ENCODE measurements at regions not wholly inside any gene's neighbourhood (a gene's known extent, or its start where the extent isn't known, plus 50 kb on each side); places are given as distances from the start of the nearest gene placed in this dataset.

DNA sequence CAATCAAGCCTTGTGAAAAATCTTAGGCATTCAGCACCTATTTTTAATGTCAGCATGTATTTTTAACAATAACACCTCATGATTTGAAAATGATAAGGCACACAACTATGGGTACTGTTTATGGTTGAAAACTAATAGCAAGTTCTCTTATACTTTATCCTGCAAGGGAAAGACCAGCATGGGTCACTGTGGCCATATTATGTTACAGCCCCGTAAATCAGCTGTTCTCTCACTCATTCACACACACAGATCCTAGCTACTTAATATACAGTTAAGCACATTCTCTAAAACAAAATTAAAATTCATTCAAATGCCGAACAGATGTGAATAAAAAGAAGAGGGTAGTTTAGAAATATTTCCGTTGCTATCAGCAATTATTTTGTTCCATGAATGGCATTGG lies 224.4 kb downstream of the OGFRL1 start:
- Histone ChIP-seq H3K9me3 (ENCODE audit: low read length) (no peaks in the 10 kb centered on the region), H3K9me2 (ENCODE audit: insufficient read depth, low read length) (no peaks in the 10 kb centered on the region), H4K20me1 (ENCODE audit: insufficient read depth, low read length) (no peaks in the 10 kb centered on the region), H2AFZ (ENCODE audit: low read length) (no peak overlapping the region), H3K79me2 (ENCODE audit: insufficient read depth, low read depth, low read length) (no peaks in the 10 kb centered on the region), H3K36me3 (ENCODE audit: insufficient read depth, low read length) (no peaks in the 10 kb centered on the region), H3K27ac (ENCODE audit: low read depth, low read length, poor library complexity, severe bottlenecking) (no peak overlapping the region), H3K4me3 (ENCODE audit: low read depth, low read length, poor library complexity, severe bottlenecking) (no peak overlapping the region), H3K4me2 (ENCODE audit: low read length) (no peak overlapping the region), H3K4me1 (ENCODE audit: insufficient read depth, low read length, poor library complexity, severe bottlenecking) (no peaks in the 10 kb centered on the region)
- intact Hi-C loops (cut with micrococcal nuclease; ENCODE audit: unreplicated experiment) = no loop called here
- no peak for DNase-seq (ENCODE audit: low spot score)
- no TSS peak for BruUV-seq (replicated peaks)
- POLR2A ChIA-PET = interaction anchor here (0.5 to 1.2 kb wide), 3 partner anchors 9 to 556 kb away, joined by 3 to 4 read pairs (median 3); no protein-coding TSS in a partner anchor
- CTCF ChIA-PET (ENCODE audit: unreplicated experiment) = no interaction called here
- TF ChIP-seq EZH2phosphoT487 (IDR thresholded peaks at IDR 0.05; ENCODE audit: borderline replicate concordance, low read depth, low read length) = no peak
- TF ChIP-seq, protein P1, sequence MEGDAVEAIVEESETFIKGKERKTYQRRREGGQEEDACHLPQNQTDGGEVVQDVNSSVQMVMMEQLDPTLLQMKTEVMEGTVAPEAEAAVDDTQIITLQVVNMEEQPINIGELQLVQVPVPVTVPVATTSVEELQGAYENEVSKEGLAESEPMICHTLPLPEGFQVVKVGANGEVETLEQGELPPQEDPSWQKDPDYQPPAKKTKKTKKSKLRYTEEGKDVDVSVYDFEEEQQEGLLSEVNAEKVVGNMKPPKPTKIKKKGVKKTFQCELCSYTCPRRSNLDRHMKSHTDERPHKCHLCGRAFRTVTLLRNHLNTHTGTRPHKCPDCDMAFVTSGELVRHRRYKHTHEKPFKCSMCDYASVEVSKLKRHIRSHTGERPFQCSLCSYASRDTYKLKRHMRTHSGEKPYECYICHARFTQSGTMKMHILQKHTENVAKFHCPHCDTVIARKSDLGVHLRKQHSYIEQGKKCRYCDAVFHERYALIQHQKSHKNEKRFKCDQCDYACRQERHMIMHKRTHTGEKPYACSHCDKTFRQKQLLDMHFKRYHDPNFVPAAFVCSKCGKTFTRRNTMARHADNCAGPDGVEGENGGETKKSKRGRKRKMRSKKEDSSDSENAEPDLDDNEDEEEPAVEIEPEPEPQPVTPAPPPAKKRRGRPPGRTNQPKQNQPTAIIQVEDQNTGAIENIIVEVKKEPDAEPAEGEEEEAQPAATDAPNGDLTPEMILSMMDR (conservative IDR thresholded peaks at IDR 0.05; ENCODE audit: low read length) = no peak

DNA sequence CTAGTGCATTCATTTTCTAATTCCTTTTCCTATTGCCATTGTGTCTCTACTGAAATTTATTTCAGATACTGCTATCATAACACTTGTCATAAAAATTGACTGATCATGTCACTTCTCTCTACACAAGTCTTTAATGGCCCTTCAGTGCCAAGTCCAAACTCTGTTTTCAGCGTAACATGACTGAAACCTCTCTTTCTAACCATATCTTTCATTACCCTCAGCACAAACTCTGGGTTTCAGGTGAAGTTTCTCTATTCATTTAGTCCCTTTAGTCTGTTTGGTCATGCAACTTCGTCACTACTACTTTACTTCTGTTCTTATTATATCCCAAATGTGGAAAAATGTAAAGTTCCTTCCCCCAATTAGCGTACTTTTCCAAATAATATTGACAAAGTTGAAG lies 234.9 kb downstream of the OGFRL1 start:
- H3K9me3 ChIP-seq (ENCODE audit: low read length) = no peaks in the 10 kb centered on the region
- no peak overlapping the region for H3K4me3 ChIP-seq (ENCODE audit: low read depth, low read length, poor library complexity, severe bottlenecking)
- no peaks in the 10 kb centered on the region for H3K9me2 ChIP-seq (ENCODE audit: insufficient read depth, low read length)
- no peaks in the 10 kb centered on the region for H3K4me1 ChIP-seq (ENCODE audit: insufficient read depth, low read length, poor library complexity, severe bottlenecking)
- TF ChIP-seq EZH2phosphoT487 (IDR thresholded peaks at IDR 0.05; ENCODE audit: borderline replicate concordance, low read depth, low read length) = no peak
- TF ChIP-seq, protein P1 (conservative IDR thresholded peaks at IDR 0.05; ENCODE audit: low read length) = no peak
- no peaks in the 10 kb centered on the region for H3K36me3 ChIP-seq (ENCODE audit: insufficient read depth, low read length)
- H3K4me2 ChIP-seq (ENCODE audit: low read length) = no peak overlapping the region
- no peak for DNase-seq (ENCODE audit: low spot score)
- no peak overlapping the region for H3K27ac ChIP-seq (ENCODE audit: low read depth, low read length, poor library complexity, severe bottlenecking)
- no peak overlapping the region for H2AFZ ChIP-seq (ENCODE audit: low read length)
- intact Hi-C loops (cut with micrococcal nuclease; ENCODE audit: unreplicated experiment) = no loop called here
- ChIA-PET POLR2A (no interaction called here), CTCF (ENCODE audit: unreplicated experiment) (no interaction called here)
- no peaks in the 10 kb centered on the region for H3K79me2 ChIP-seq (ENCODE audit: insufficient read depth, low read depth, low read length)
- H4K20me1 ChIP-seq (ENCODE audit: insufficient read depth, low read length) = no peaks in the 10 kb centered on the region
- no TSS peak for BruUV-seq (replicated peaks)

DNA sequence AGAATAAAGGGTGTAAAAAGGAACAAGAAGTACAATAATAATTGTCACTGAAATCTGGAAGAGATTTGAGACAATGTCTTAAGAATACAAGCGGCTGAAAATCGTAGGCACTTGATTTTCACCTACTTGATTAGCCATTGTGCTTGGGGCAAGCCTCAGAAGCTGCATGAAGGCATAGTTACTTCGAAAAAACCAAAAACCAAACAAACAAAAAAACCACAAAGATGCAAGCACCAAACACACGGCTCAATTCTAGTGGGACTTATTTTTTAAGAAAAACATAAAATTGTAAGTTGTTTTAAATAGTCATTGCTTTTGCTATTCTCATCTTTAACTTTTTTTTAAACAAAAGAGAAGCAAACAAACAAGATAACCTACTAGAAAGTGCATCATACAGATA lies 235.6 kb downstream of the OGFRL1 start:
- Histone ChIP-seq H3K79me2 (ENCODE audit: insufficient read depth, low read depth, low read length) (no peaks in the 10 kb centered on the region), H3K4me1 (ENCODE audit: insufficient read depth, low read length, poor library complexity, severe bottlenecking) (no peaks in the 10 kb centered on the region), H4K20me1 (ENCODE audit: insufficient read depth, low read length) (no peaks in the 10 kb centered on the region), H3K9me3 (ENCODE audit: low read length) (no peaks in the 10 kb centered on the region), H3K4me2 (ENCODE audit: low read length) (no peak overlapping the region), H3K9me2 (ENCODE audit: insufficient read depth, low read length) (no peaks in the 10 kb centered on the region), H2AFZ (ENCODE audit: low read length) (no peak overlapping the region), H3K4me3 (ENCODE audit: low read depth, low read length, poor library complexity, severe bottlenecking) (no peak overlapping the region), H3K36me3 (ENCODE audit: insufficient read depth, low read length) (no peaks in the 10 kb centered on the region), H3K27ac (ENCODE audit: low read depth, low read length, poor library complexity, severe bottlenecking) (no peak overlapping the region)
- intact Hi-C loops (cut with micrococcal nuclease; ENCODE audit: unreplicated experiment) = no loop called here
- DNase-seq (ENCODE audit: low spot score) = no peak
- ChIA-PET POLR2A (interaction anchor here (0.6 to 1.0 kb wide), 2 partner anchors 10 to 58 kb away, joined by 3 read pairs; no protein-coding TSS in a partner anchor), CTCF (ENCODE audit: unreplicated experiment) (no interaction called here)
- TF ChIP-seq, protein P1 (conservative IDR thresholded peaks at IDR 0.05; ENCODE audit: low read length) = no peak
- no peak for TF ChIP-seq EZH2phosphoT487 (IDR thresholded peaks at IDR 0.05; ENCODE audit: borderline replicate concordance, low read depth, low read length)
- no TSS peak for BruUV-seq (replicated peaks)
